ENCODE measurements at regions not wholly inside any gene's neighbourhood (a gene's known extent, or its start where the extent isn't known, plus 50 kb on each side); places are given as distances from the start of the nearest gene placed in this dataset.

DNA sequence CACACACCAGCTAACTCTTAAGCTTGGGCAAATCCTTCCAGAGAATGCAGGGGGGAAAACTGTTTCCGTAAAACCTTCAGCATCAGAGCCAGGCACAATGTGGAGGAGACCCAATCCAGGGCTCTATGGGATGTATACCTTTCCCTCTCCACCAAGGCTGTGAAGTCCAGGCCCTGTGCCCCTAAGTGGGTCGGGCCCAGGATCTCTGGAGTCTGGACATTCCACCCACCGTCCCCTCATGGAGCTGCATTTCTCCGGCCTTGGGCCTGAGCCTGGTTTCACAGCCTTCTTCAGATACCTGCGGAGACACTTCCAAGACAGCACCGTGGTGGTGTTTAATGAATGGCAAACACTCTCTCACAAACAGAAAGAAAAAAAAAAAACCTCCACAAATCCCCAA lies 186.2 kb downstream of the URI1 start:
- BruUV-seq (replicated peaks), result no TSS peak
- intact Hi-C loops (cut with micrococcal nuclease), result no loop called here
- ChIA-PET POLR2A (no interaction called here), CTCF (no interaction called here)
- Mint-ChIP-seq H3K36me3 (ENCODE audit: insufficient read depth, unreplicated experiment) (peaks cover 5% of the 10 kb centered on the region), H3K9me3 (ENCODE audit: unreplicated experiment) (peaks cover 9% of the 10 kb centered on the region), H3K4me3 (ENCODE audit: unreplicated experiment) (no peak overlapping the region), H3K27ac (ENCODE audit: low read depth, unreplicated experiment) (no peak overlapping the region), H3K4me1 (ENCODE audit: insufficient read depth, unreplicated experiment) (no peaks in the 10 kb centered on the region), H3K27me3 (ENCODE audit: insufficient read depth, unreplicated experiment) (no peaks in the 10 kb centered on the region)
- no peak for DNase-seq (ENCODE audit: unreplicated experiment)
- TF ChIP-seq, protein P1, sequence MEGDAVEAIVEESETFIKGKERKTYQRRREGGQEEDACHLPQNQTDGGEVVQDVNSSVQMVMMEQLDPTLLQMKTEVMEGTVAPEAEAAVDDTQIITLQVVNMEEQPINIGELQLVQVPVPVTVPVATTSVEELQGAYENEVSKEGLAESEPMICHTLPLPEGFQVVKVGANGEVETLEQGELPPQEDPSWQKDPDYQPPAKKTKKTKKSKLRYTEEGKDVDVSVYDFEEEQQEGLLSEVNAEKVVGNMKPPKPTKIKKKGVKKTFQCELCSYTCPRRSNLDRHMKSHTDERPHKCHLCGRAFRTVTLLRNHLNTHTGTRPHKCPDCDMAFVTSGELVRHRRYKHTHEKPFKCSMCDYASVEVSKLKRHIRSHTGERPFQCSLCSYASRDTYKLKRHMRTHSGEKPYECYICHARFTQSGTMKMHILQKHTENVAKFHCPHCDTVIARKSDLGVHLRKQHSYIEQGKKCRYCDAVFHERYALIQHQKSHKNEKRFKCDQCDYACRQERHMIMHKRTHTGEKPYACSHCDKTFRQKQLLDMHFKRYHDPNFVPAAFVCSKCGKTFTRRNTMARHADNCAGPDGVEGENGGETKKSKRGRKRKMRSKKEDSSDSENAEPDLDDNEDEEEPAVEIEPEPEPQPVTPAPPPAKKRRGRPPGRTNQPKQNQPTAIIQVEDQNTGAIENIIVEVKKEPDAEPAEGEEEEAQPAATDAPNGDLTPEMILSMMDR (IDR thresholded peaks at IDR 0.05; ENCODE audit: unreplicated experiment), result no peak

DNA sequence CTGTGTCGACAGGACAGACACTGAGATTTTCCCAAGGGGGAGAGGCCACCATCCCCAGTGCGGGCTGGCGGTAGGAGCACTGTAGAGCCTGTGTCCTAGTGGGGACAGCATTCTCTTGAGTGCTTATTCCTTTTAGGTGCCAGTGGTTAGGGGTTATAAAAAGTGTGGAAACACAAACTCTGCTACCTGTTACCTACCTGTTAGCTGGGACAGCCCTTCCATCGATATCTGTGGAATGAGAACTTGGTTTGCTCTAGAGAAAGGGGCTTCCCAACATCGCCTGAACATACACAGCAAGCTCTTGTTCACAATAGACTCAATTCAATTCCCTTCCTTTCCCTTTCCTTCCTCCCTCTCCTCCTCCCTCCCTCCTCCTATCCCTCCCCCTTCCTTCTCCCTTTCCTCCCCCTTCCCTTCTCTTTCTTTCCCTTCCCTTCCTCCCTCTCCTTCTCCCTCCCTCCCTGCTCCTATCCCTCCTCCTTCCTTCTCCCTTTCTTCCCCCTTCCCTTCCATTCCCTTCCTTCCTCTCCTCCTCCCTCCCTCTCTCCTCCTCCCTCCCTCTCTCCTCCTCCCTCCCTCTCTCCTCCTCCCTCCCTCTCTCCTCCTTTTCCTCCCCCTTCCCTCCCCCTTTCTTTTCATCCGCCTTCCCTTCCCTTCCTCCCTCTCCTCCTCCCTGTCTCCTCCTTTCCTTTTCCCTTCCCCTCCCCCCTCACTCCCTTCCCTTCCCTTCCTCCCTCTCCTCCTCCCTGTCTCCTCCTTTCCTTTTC lies 188.5 kb downstream of the URI1 start:
- intact Hi-C loops (cut with micrococcal nuclease), result no loop called here
- Mint-ChIP-seq H3K27ac (ENCODE audit: low read depth, unreplicated experiment) (no peak overlapping the region), H3K4me1 (ENCODE audit: insufficient read depth, unreplicated experiment) (no peaks in the 10 kb centered on the region), H3K9me3 (ENCODE audit: unreplicated experiment) (peaks cover 29% of the 10 kb centered on the region), H3K4me3 (ENCODE audit: unreplicated experiment) (no peak overlapping the region), H3K36me3 (ENCODE audit: insufficient read depth, unreplicated experiment) (no peaks in the 10 kb centered on the region), H3K27me3 (ENCODE audit: insufficient read depth, unreplicated experiment) (no peaks in the 10 kb centered on the region)
- no peak for DNase-seq (ENCODE audit: unreplicated experiment)
- ChIA-PET CTCF (no interaction called here), POLR2A (interaction anchor here (0.5 kb wide), 1 partner anchor 19 kb away, joined by 5 read pairs; no protein-coding TSS in a partner anchor)
- TF ChIP-seq, protein P1 (IDR thresholded peaks at IDR 0.05; ENCODE audit: unreplicated experiment), result no peak
- BruUV-seq (replicated peaks), result no TSS peak

DNA sequence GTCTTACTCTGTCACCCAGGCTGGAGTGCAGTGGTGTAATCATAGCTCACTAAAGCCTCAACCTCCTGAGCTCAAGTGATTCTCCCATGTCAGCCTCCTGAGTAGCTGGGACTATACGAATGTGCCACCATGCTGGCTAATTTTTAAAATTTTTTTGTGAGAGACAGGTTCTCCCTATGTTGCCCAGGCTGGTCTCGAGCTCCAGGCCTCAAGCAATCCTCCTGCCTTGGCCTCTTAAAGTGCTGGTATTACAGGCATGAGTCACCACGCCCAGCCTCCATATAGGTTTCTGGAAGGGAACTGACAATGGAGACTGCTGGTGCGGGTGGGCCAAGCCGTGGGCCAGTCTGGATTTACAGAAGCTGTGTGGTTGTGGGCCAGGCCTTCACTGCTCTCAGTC lies 189.2 kb downstream of the URI1 start:
- no TSS peak for BruUV-seq (replicated peaks)
- H3K27me3 Mint-ChIP-seq (ENCODE audit: insufficient read depth, unreplicated experiment), result no peaks in the 10 kb centered on the region
- no peaks in the 10 kb centered on the region for H3K4me1 Mint-ChIP-seq (ENCODE audit: insufficient read depth, unreplicated experiment)
- no peak overlapping the region for H3K4me3 Mint-ChIP-seq (ENCODE audit: unreplicated experiment)
- intact Hi-C loops (cut with micrococcal nuclease), result no loop called here
- CTCF ChIA-PET, result interaction anchor here (0.7 kb wide), 1 partner anchor 15 kb away, joined by 3 read pairs; no protein-coding TSS in a partner anchor
- no peaks in the 10 kb centered on the region for H3K36me3 Mint-ChIP-seq (ENCODE audit: insufficient read depth, unreplicated experiment)
- H3K9me3 Mint-ChIP-seq (ENCODE audit: unreplicated experiment), result peaks cover 33% of the 10 kb centered on the region
- no peak overlapping the region for H3K27ac Mint-ChIP-seq (ENCODE audit: low read depth, unreplicated experiment)
- POLR2A ChIA-PET, result interaction anchor here (0.5 kb wide), 1 partner anchor 19 kb away, joined by 5 read pairs; no protein-coding TSS in a partner anchor
- TF ChIP-seq, protein P1 (IDR thresholded peaks at IDR 0.05; ENCODE audit: unreplicated experiment), result no peak
- no peak for DNase-seq (ENCODE audit: unreplicated experiment)

DNA sequence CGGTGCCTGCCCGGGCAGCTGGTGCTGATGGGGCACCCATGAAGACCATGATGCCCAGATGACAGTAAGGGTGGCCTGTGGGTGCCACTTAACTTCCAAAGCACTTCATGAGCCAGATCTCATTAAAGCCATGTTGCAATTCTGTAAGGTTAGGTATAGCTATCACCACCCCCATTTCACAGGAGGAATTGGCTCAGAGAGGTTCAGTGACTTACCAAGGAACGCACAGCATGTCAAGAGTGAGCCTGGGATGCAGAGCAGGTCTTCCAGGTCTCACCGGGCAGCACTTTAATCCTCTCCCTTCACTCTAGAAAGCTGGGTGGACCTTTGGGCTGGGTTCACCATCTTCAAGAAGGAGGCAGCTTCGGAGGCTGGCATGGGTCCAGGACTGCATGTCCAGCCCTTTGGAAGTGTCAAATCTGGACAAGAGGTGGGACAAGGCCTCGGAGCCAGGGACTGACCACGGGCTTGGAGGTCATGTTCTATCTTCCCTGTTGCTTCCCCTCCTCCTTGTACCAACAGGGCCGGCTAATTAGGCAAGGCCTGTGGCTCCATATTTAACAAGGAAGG lies 189.8 kb downstream of the URI1 start:
- ChIA-PET CTCF (interaction anchor here (0.7 kb wide), 1 partner anchor 14 kb away, joined by 3 read pairs; no protein-coding TSS in a partner anchor), POLR2A (no interaction called here)
- no peak for DNase-seq (ENCODE audit: unreplicated experiment)
- Mint-ChIP-seq H3K27ac (ENCODE audit: low read depth, unreplicated experiment) (no peak overlapping the region), H3K27me3 (ENCODE audit: insufficient read depth, unreplicated experiment) (no peaks in the 10 kb centered on the region), H3K36me3 (ENCODE audit: insufficient read depth, unreplicated experiment) (no peaks in the 10 kb centered on the region), H3K9me3 (ENCODE audit: unreplicated experiment) (peaks cover 33% of the 10 kb centered on the region), H3K4me3 (ENCODE audit: unreplicated experiment) (no peak overlapping the region), H3K4me1 (ENCODE audit: insufficient read depth, unreplicated experiment) (no peaks in the 10 kb centered on the region)
- BruUV-seq (replicated peaks), result no TSS peak
- TF ChIP-seq, protein P1 (IDR thresholded peaks at IDR 0.05; ENCODE audit: unreplicated experiment), result no peak
- intact Hi-C loops (cut with micrococcal nuclease), result no loop called here
